HG03103 (cell line): ENCODE measurements at regions not wholly inside any gene's neighbourhood (a gene's known extent, or its start where the extent isn't known, plus 50 kb on each side); places are given as distances from the start of the nearest gene placed in this dataset.
"Not testable (repeated sequence)": the region's sequence is repeated elsewhere in the genome, so short reads cannot be mapped to it uniquely, and the experiment has no call there.

ENCODE experiments used
- ATAC-seq: cut with Tn5 transposase; IDR thresholded peaks from one replicate; pipeline ENCODE4 v1.9.1; 2021; ENCODE audit warnings: low read depth; ENCODE audit not compliant: unreplicated experiment

GRCh38 chr1:148432318-148432717 lies 50.8 kb downstream of the PPIAL4G start:
- ATAC-seq: not testable (repeated sequence)

- not testable (repeated sequence) for ATAC-seq
These were observed 53.2 kb downstream of the PPIAL4G start for GRCh38 chr1:148429856-148430255.

GRCh38 chr1:148426940-148427611 lies 56.0 kb downstream of the PPIAL4G start:
- not testable (repeated sequence) for ATAC-seq

DNA sequence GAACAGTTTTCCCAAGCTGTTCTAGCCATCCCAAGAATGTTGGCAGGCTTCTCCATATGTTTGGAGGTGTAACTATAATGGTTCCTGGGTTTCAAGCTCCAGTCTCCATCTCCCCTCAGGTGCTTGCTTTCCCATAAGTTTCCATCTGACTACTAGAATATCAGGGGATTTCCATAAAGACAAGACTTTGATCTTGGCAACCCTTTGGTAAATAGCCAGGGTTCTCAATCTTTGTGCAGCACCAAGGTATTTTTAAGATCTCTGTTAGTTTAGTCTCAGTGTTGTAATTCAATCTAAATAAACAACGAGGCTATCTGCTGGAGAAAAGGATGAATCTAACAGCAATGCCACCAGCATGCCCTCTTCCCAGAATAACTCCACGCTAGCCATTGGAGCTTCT lies 56.7 kb downstream of the PPIAL4G start:
- ATAC-seq: not testable (repeated sequence)

GRCh38 chr1:148424143-148425003 lies 58.7 kb downstream of the PPIAL4G start:
- not testable (repeated sequence) for ATAC-seq

DNA sequence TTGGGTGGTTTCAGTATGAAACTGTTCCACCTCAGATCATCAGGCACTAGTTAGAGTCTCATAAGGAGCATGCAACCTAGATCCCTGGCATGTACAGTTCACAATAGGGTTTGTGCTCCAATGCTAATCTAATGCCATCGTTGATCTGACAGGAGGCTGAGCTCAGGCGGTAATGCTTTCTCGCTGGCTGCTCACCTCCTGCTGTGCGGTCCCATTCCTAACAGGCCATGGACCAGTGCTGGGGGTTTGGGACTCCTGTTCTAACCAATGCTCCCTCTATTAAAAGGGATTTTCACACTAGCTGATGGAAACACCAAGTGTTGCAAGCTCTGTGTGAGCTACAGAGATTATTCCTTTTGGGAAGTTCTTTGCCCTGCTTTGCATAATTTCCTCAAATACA lies 60.2 kb downstream of the PPIAL4G start:
- ATAC-seq: not testable (repeated sequence)

DNA sequence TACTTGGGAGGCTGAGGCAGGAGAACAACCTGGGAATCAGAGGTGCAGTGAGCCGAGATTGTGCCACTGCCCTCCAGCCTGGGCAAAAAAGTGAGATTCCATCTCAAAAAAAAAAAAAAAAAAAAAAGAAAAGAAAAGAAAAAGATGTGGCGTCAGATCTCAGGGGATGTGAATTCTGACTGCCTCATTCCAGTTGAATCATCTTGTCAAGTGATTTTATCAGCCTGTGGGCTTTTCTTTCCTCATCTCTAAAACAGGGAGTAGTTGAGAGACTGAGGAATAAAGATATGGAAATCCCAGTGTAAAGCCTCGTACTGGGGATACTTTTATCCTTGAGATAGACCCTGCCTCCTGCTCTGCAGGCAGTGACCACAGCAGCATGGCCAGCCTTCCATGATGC lies 65.9 kb downstream of the PPIAL4G start:
- ATAC-seq: not testable (repeated sequence)

GRCh38 chr1:148413385-148413784 lies 69.7 kb downstream of the PPIAL4G start:
- not testable (repeated sequence) for ATAC-seq

- ATAC-seq: not testable (repeated sequence)
These were observed 78.1 kb downstream of the PPIAL4G start for GRCh38 chr1:148404786-148405568.

DNA sequence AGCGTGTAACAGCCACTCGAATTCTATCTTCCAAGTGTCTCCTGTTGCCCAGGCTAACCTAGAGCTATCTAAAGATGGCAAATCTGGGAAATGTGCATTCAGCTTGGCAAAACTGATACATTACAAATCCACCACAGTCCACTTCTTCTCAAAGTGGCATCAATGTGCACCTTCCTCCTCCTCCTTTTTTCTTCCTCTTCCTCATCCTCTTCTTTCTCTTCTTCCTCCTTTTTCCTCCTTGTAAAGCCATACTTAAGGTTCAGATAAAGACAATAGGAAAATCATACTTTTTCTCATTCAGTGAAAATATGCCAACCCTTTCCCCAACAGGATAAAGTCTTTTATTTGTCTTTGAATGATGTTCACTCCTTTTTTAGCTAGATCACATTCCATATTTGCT lies 79.2 kb downstream of the PPIAL4G start:
- not testable (repeated sequence) for ATAC-seq

- ATAC-seq: not testable (repeated sequence)
These were observed 80.0 kb downstream of the PPIAL4G start for GRCh38 chr1:148403085-148403456.

DNA sequence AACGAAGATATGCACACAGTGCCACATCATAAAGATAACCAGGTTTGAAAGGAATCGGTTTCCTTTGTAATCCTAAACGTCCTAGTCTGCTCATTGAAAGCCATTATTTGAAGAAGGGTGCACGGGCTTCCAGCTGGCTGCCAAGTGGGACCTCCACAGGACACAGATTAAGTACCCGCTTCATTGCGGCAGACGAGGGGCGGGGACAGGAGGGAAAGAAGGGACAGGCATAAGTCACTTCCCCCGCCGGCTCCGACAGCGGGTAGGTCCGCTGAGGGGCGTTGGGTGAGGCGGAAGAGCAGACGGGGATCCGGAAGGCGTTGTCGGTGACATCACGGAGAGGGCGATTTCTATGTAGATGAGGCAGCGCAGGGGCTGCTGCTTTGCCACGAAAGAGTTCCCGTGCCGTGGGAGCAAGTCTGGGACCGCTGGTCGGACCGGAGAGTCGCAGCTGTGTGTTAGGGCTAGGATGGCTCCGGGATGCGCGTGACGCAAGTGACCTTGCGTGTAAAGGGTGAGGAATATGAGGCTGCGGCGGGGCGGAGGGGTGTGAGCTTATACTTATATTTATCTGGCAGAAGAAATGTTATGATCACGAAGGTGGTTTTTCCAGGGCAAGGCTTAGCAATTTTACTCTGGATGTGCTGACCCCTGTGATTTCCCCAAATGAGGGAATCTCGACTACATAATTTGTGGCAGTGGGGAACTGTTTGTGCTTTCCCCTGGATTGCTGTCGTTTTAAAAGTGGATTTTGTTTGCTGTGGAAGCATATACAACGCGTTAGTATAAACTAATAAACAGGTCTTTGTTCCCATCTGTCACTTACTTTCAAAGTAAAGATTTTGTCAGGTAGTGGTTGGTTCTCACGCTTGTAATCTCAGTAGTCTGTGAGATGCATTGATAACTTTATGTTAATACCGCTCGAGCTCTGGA lies 80.7 kb downstream of the PPIAL4G start:
- ATAC-seq: peak; percentile 85

DNA sequence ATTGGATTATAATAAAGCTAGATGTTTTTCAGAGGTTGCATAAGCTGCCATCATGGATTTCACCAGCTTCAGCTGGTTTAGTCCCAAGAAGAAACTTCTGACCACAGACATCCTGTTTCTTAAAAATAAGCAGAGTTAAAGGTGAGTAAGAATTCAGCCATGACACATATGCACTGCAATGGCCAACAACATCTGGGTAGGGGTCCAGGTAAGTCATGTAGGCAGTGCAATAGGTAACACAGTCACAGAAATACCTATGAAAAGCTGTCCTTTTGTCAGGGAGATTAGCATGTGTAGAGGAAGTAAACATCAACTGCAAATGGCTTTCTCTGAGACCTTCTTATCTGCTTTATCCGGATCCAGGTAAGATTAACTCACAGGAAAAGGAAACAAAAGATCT lies 85.6 kb downstream of the PPIAL4G start:
- ATAC-seq: not testable (repeated sequence)

DNA sequence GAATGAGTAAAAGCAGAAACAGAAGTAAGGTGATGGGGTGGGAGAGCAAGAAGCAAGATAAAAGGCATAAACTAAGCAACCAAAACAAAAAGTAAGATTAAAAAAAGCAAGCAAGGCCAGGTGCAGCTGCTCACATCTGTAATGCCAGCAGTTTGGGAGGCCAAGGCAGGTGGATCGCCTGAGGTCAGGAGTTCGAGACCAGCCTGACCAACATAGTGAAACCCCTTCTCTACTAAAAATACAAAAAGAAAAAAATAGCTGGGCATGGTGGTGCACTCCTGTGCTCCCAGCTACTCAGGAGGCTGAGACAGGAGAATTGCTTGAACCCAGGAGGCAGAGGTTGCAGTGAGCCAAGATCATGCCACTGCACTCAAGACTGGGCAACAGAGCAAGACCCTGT lies 90.6 kb downstream of the PPIAL4G start:
- not testable (repeated sequence) for ATAC-seq

GRCh38 chr1:148391323-148391722 lies 91.8 kb downstream of the PPIAL4G start:
- ATAC-seq: not testable (repeated sequence)

- no peak for ATAC-seq
These were observed 94.1 kb downstream of the PPIAL4G start for GRCh38 chr1:148389027-148389339.

DNA sequence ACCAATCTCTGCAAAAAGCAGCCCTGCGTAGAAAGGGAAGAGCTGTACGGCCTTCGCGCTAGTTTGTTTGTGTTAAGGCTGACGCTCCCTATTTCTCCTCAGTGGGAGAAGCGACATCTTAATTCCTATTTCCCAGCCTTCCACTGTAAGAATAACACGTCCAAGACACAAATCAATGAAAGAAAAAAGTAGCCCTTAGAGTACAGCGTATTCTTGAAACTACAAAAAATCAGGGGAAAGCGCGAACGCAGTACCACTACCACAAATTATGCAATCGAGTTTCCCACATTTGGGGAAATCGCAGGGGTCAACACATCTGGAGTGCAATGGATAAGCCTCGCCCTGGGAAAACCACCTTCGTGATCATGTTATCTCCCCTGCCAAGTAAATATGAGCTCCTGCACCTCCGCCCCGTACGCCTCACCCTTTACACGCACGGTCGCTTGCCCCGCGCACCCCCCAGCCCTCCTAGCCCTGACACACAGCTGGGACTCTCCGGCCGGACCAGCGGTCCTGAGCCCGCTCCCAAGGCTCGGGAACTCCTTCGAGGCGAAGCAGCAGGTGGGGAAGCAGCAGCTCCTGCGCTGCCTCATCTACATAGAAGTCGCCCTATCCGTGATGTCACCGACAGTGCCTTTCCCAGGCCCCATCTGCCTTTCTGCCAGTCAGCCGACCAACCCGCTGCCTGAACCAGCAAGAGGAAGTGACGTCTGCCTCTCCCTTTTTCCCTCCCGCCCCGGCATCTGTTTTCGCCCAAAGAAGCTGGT lies 94.7 kb downstream of the PPIAL4G start:
- no peak for ATAC-seq

GRCh38 chr1:148387949-148388259 lies 95.2 kb downstream of the PPIAL4G start:
- ATAC-seq: not testable (repeated sequence)

- ATAC-seq: not testable (repeated sequence)
These were observed 95.8 kb downstream of the PPIAL4G start for GRCh38 chr1:148387122-148387948.
